Kidney (tissue), 13 donors: ENCODE measurements at regions not wholly inside any gene's neighbourhood (a gene's known extent, or its start where the extent isn't known, plus 50 kb on each side); places are given as distances from the start of the nearest gene placed in this dataset.
A peak's percentile ranks its signal among the peaks of the same experiment; 100 is the strongest.

Experiments
- DNase-seq, 5 donors: peaks; one replicate each; pipeline ENCODE4 v3.0.0-alpha.2; 2013 to 2020
- FAIRE-seq: peaks from 2 replicates; lab custom pipeline; 2012; peaks lifted over from hg19 to GRCh38; lab: Jason Lieb, UNC
- H3K27ac ChIP-seq, 2 donors: one replicate each; pipeline ENCODE4 v1.7.0; 2013; ENCODE audit warnings: low read depth in 2 of 2, low read length in 2 of 2, inconsistent platforms in 1 of 2
- H3K27me3 ChIP-seq: one replicate; pipeline ENCODE4 v1.7.1; 2013; ENCODE audit warnings: low read length, inconsistent platforms; ENCODE audit not compliant: control insufficient read depth, insufficient read depth
- H3K36me3 ChIP-seq, 3 donors: one replicate each; pipeline versions ENCODE4 v1.7.0 to v1.7.1; 2013; ENCODE audit warnings: low read length in 3 of 3, control low read depth in 1 of 3, inconsistent platforms in 1 of 3; ENCODE audit not compliant: insufficient read depth in 3 of 3, control insufficient read depth in 2 of 3
- H3K4me1 ChIP-seq, 3 donors: one replicate each; pipeline versions ENCODE4 v1.7.0 to v1.7.1; 2013; ENCODE audit warnings: low read length in 3 of 3, inconsistent platforms in 1 of 3, low read depth in 1 of 3; ENCODE audit not compliant: control insufficient read depth in 2 of 3, insufficient read depth in 2 of 3
- H3K4me3 ChIP-seq, 3 donors: one replicate each; pipeline versions ENCODE4 v1.7.0 to v1.8.1; 2013; ENCODE audit warnings: low read length in 3 of 3, control low read depth in 1 of 3, inconsistent platforms in 1 of 3
- H3K9ac ChIP-seq, 3 donors: one replicate each; pipeline versions ENCODE4 v1.7.0 to v1.7.1; 2013; ENCODE audit warnings: low read length in 3 of 3, control low read depth in 1 of 3, inconsistent platforms in 1 of 3
- H3K9me3 ChIP-seq, 3 donors: one replicate each; pipeline versions ENCODE4 v1.7.0 to v1.7.1; 2013; ENCODE audit warnings: low read length in 3 of 3, control low read depth in 1 of 3, inconsistent platforms in 1 of 3; ENCODE audit not compliant: control insufficient read depth in 2 of 3, insufficient read depth in 1 of 3
- CTCF ChIP-seq: IDR thresholded peaks from 3 replicates; pipeline ENCODE4 v1.5.1; 2012; ENCODE audit warnings: mild to moderate bottlenecking, moderate library complexity, borderline replicate concordance; ENCODE audit not compliant: insufficient read depth; ENCODE audit errors: extremely low read depth
- intact Hi-C: fragments of 100-400 bp; cut with DNase I; formaldehyde crosslinking; loops from one replicate; pipeline ENCODE4 v1.11.1; 2022
- donor health status: control.
- donor health status: control.
- donor health status: control.
- donor health status: control.
- donor health status: control.
- donor health status: DM: yes; HTN: yes; CAD: no.
- donor health status: Normal renal cell carcinoma (clear cell type).

- Histone ChIP-seq H3K27ac (no peak overlapping the region), H3K9ac (no peak overlapping the region), H3K4me3 (no peak overlapping the region), H3K4me1 (no peaks in the 10 kb centered on the region), H3K36me3 (no peaks in the 10 kb centered on the region), H3K27me3 (no peaks in the 10 kb centered on the region), H3K9me3 (no peaks in the 10 kb centered on the region)
- no peak for DNase-seq
- intact Hi-C loops = no loop called here
- TF ChIP-seq CTCF = no peak
- FAIRE-seq = no peak
Measured at GRCh38 chr2:216808805-216809425, 50.9 kb downstream of the TNP1 start.

- no peak for TF ChIP-seq CTCF
- Histone ChIP-seq H3K4me3 (no peak overlapping the region), H3K27me3 (no peaks in the 10 kb centered on the region), H3K9me3 (no peaks in the 10 kb centered on the region), H3K4me1 (no peaks in the 10 kb centered on the region), H3K27ac (no peak overlapping the region), H3K36me3 (no peaks in the 10 kb centered on the region), H3K9ac (no peak overlapping the region)
- intact Hi-C loops = no loop called here
- FAIRE-seq (no peak), DNase-seq (peak in 2 of 5 donors; percentile 6 to 15)
Measured at GRCh38 chr2:216807857-216808272, 52.0 kb downstream of the TNP1 start.

GRCh38 chr2:216804357-216805350 is 55.2 kb downstream of the TNP1 start:
- Histone ChIP-seq H3K27me3 (no peaks in the 10 kb centered on the region), H3K4me3 (no peak overlapping the region), H3K9me3 (no peaks in the 10 kb centered on the region), H3K27ac (no peak overlapping the region), H3K4me1 (peaks cover 0 to 2% (median 0%) of the 10 kb centered on the region in 3 donors), H3K36me3 (no peaks in the 10 kb centered on the region), H3K9ac (no peak overlapping the region)
- no peak for DNase-seq
- no peak for FAIRE-seq
- no peak for TF ChIP-seq CTCF
- intact Hi-C loops = no loop called here
